Adrenal gland (tissue), 5 donors: ENCODE measurements at regions not wholly inside any gene's neighbourhood (a gene's known extent, or its start where the extent isn't known, plus 50 kb on each side); places are given as distances from the start of the nearest gene placed in this dataset.

Experiments used
- CTCF ChIP-seq, 6 experiments: fragments of 450-650 bp in 4 of 6; fragments of 200-600 bp in 2 of 6; sonication (generic) in 1 of 6; IDR thresholded peaks; 1 replicate in 5 of 6; 2 replicates in 1 of 6; pipeline versions ENCODE4 v1.5.1 to v1.8.0; 2016 to 2021; ENCODE audit warnings: antibody characterized with exemption in 6 of 6, mild to moderate bottlenecking in 2 of 6, moderate library complexity in 1 of 6
- POLR2A ChIP-seq, 2 donors: fragments of 450-650 bp; IDR thresholded peaks; one replicate each; pipeline ENCODE4 v1.6.1; 2017; ENCODE audit warnings: antibody characterized with exemption in 2 of 2, mild to moderate bottlenecking in 2 of 2, moderate library complexity in 1 of 2
- donor health status: DM: no; HTN: no; CAD: no.

- TF ChIP-seq CTCF (IDR thresholded peaks at IDR 0.05), result no peak
- TF ChIP-seq POLR2A (IDR thresholded peaks at IDR 0.05), result no peak
Measured at GRCh38 chr6:150521482-150521881, 78.2 kb upstream of the PLEKHG1 start.
